Keratinocyte (primary cell): ENCODE measurements at regions not wholly inside any gene's neighbourhood (a gene's known extent, or its start where the extent isn't known, plus 50 kb on each side); places are given as distances from the start of the nearest gene placed in this dataset.

Source experiments
- DNase-seq: peaks from one replicate; pipeline ENCODE4 v3.0.0-alpha.2; 2011; ENCODE audit warnings: low read depth, missing footprints, low spot score
- FAIRE-seq: peaks from 2 replicates; lab custom pipeline; 2011; peaks lifted over from hg19 to GRCh38; lab: Jason Lieb, UNC
- H2AFZ ChIP-seq: 2 replicates; pipeline ENCODE4 v1.6.0; 2012; ENCODE audit warnings: low read length, control low read depth, inconsistent platforms; ENCODE audit not compliant: control insufficient read depth
- H3K27ac ChIP-seq: 2 replicates; pipeline ENCODE4 v1.5.1; 2011; ENCODE audit warnings: low read length; ENCODE audit not compliant: control insufficient read depth, insufficient read depth
- H3K27me3 ChIP-seq: 3 replicates; pipeline ENCODE4 v1.6.0; 2011; ENCODE audit warnings: low read length; ENCODE audit not compliant: control insufficient read depth, insufficient read depth; ENCODE audit errors: extremely low read depth
- H3K36me3 ChIP-seq, 2 experiments: 2 replicates in 1 of 2; 3 replicates in 1 of 2; pipeline ENCODE4 v1.5.1; 2011; ENCODE audit warnings: low read length in 2 of 2, mild to moderate bottlenecking in 1 of 2; ENCODE audit not compliant: control insufficient read depth in 2 of 2, insufficient read depth in 2 of 2; ENCODE audit errors: extremely low read depth in 1 of 2
- H3K4me1 ChIP-seq: 3 replicates; pipeline ENCODE4 v1.5.1; 2011; ENCODE audit warnings: low read length; ENCODE audit not compliant: control insufficient read depth, insufficient read depth; ENCODE audit errors: extremely low read depth
- H3K4me2 ChIP-seq: 3 replicates; pipeline ENCODE4 v1.6.0; 2011; ENCODE audit warnings: low read depth, low read length; ENCODE audit not compliant: control insufficient read depth, insufficient read depth; ENCODE audit errors: extremely low read depth
- H3K4me3 ChIP-seq, 3 experiments: fragments of 200-600 bp in 1 of 3; sonication (generic) in 1 of 3; 2 replicates in 2 of 3; 3 replicates in 1 of 3; pipeline ENCODE4 v1.5.1; 2011 to 2016; ENCODE audit warnings: low read length in 3 of 3, mild to moderate bottlenecking in 3 of 3, control low read depth in 2 of 3, inconsistent platforms in 1 of 3, low read depth in 1 of 3, mixed read lengths in 1 of 3, mixed run types in 1 of 3, moderate library complexity in 1 of 3; ENCODE audit not compliant: control insufficient read depth in 2 of 3, insufficient read depth in 2 of 3; ENCODE audit errors: extremely low read depth in 1 of 3
- H3K79me2 ChIP-seq: 2 replicates; pipeline ENCODE4 v1.6.0; 2012; ENCODE audit warnings: low read length; ENCODE audit not compliant: control insufficient read depth, insufficient read depth
- H3K9ac ChIP-seq: 3 replicates; pipeline ENCODE4 v1.6.0; 2011; ENCODE audit warnings: low read length; ENCODE audit not compliant: control insufficient read depth, insufficient read depth; ENCODE audit errors: extremely low read depth
- H3K9me1 ChIP-seq: 3 replicates; pipeline ENCODE4 v1.6.0; 2011; ENCODE audit warnings: low read length; ENCODE audit not compliant: control insufficient read depth, insufficient read depth; ENCODE audit errors: extremely low read depth
- H3K9me3 ChIP-seq: 2 replicates; pipeline ENCODE4 v1.5.1; 2012; ENCODE audit warnings: low read depth, low read length; ENCODE audit not compliant: control insufficient read depth
- H4K20me1 ChIP-seq: 3 replicates; pipeline ENCODE4 v1.6.0; 2011; ENCODE audit warnings: low read length; ENCODE audit not compliant: control insufficient read depth, insufficient read depth; ENCODE audit errors: extremely low read depth
- EZH2 ChIP-seq: IDR thresholded peaks from one replicate; pipeline ENCODE4 v1.6.1; 2012; ENCODE audit warnings: inconsistent platforms, mild to moderate bottlenecking, low read length, moderate library complexity
- dilution Hi-C: fragments of 300-500 bp; cut with MboI; formaldehyde crosslinking; loops from one replicate; pipeline ENCODE4 v1.7.0; 2020; ENCODE audit warnings: low sequenced_read_pairs; ENCODE audit not compliant: extremely low pct_ligation_motif_present
- TF ChIP-seq, protein P1 (sequence below), 3 experiments: IDR thresholded peaks in 1 of 3; conservative IDR thresholded peaks in 1 of 3; optimal IDR thresholded peaks in 1 of 3; 2 replicates in 2 of 3; 3 replicates in 1 of 3; pipeline versions ENCODE3 to v1.5.1; 2011; ENCODE audit warnings: low read length in 3 of 3, mild to moderate bottlenecking in 3 of 3, moderate library complexity in 2 of 3, control low read depth in 1 of 3, inconsistent platforms in 1 of 3; ENCODE audit not compliant: insufficient read depth in 2 of 3; ENCODE audit errors: extremely low read depth in 1 of 3

DNA sequence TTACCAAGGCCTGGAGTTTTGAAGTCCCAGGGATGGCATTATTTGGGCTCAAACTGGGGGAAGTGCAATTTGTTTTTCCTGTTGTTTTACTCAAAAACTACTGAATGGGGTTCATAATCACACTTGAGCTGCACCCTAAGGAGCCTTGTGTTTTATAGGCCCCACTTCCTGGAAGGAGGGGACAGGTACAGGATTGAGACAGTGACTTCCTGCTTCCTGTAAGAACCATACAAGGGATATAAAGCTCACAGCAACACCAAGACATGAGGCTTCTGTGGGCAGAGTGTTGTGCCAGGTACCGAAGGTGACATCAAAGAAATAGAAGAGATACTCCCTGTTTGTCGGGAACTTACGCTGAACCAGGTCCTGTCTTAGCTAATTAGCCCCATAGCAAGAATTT is 70.4 kb upstream of the SKOR2 start:
- no peaks in the 10 kb centered on the region for H3K27me3 ChIP-seq
- dilution Hi-C loops: no loop called here
- no peak for DNase-seq

DNA sequence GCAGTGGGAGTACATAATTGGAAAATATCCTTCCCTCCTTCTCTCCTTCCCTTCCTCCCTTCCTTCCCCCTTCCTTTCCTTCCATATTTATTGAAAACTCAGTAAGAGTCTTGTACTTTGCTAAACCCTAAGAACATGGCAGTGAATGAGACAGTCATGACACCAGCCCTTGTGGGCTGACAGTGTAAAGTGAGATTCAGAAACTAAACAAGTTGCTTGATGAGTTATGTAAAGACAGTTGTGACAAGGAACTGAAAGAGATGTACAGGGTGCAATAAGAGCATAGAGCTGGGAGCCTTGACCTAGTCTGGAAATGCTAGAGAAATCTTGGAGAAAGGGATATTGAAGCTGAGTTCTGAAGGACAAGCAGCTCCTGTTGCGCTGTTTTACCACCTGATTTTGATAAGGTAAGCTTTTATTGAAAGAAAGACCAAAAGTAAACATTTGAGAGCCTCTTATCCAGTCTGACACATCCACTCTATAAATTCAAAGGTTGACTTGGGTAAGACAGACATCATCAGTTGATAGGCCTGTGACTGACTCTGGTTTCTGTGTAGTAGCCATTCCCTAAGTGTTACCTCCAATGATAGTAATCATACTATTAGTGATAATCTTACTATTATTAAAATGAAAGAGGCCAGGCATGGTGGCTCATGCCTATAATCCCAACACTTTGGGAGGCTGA is 66.5 kb upstream of the SKOR2 start:
- H3K27me3 ChIP-seq: no peaks in the 10 kb centered on the region
- H3K4me2 ChIP-seq: no peak overlapping the region
- H4K20me1 ChIP-seq: no peaks in the 10 kb centered on the region
- H3K9me3 ChIP-seq: no peaks in the 10 kb centered on the region
- no peaks in the 10 kb centered on the region for H3K4me1 ChIP-seq
- no peak overlapping the region for H3K4me3 ChIP-seq
- no peak overlapping the region for H3K27ac ChIP-seq
- TF ChIP-seq, protein P1, sequence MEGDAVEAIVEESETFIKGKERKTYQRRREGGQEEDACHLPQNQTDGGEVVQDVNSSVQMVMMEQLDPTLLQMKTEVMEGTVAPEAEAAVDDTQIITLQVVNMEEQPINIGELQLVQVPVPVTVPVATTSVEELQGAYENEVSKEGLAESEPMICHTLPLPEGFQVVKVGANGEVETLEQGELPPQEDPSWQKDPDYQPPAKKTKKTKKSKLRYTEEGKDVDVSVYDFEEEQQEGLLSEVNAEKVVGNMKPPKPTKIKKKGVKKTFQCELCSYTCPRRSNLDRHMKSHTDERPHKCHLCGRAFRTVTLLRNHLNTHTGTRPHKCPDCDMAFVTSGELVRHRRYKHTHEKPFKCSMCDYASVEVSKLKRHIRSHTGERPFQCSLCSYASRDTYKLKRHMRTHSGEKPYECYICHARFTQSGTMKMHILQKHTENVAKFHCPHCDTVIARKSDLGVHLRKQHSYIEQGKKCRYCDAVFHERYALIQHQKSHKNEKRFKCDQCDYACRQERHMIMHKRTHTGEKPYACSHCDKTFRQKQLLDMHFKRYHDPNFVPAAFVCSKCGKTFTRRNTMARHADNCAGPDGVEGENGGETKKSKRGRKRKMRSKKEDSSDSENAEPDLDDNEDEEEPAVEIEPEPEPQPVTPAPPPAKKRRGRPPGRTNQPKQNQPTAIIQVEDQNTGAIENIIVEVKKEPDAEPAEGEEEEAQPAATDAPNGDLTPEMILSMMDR (optimal IDR thresholded peaks at IDR 0.05 in 1 of 3, IDR thresholded peaks at IDR 0.05 in 1 of 3, conservative IDR thresholded peaks at IDR 0.05 in 1 of 3; ENCODE audit: extremely low read depth in 1 of 3, insufficient read depth in 2 of 3, low read length in 3 of 3): no peak
- TF ChIP-seq EZH2: no peak
- no peak overlapping the region for H2AFZ ChIP-seq
- dilution Hi-C loops: no loop called here
- no peaks in the 10 kb centered on the region for H3K36me3 ChIP-seq
- no peaks in the 10 kb centered on the region for H3K79me2 ChIP-seq
- FAIRE-seq (no peak), DNase-seq (no peak)
- no peaks in the 10 kb centered on the region for H3K9me1 ChIP-seq
- no peak overlapping the region for H3K9ac ChIP-seq

More for the DNA sequence above, 70.4 kb upstream of the SKOR2 start:
- FAIRE-seq: no peak
- no peaks in the 10 kb centered on the region for H3K9me3 ChIP-seq
- TF ChIP-seq, protein P1 (optimal IDR thresholded peaks at IDR 0.05 in 1 of 3, IDR thresholded peaks at IDR 0.05 in 1 of 3, conservative IDR thresholded peaks at IDR 0.05 in 1 of 3; ENCODE audit: extremely low read depth in 1 of 3, insufficient read depth in 2 of 3, low read length in 3 of 3): no peak
- no peak for TF ChIP-seq EZH2
- no peaks in the 10 kb centered on the region for H4K20me1 ChIP-seq
- no peak overlapping the region for H2AFZ ChIP-seq
- H3K79me2 ChIP-seq: no peaks in the 10 kb centered on the region
- H3K4me2 ChIP-seq: no peak overlapping the region
- H3K9ac ChIP-seq: no peak overlapping the region
- no peaks in the 10 kb centered on the region for H3K4me1 ChIP-seq
- H3K36me3 ChIP-seq: no peaks in the 10 kb centered on the region
- no peak overlapping the region for H3K4me3 ChIP-seq
- no peaks in the 10 kb centered on the region for H3K9me1 ChIP-seq
- H3K27ac ChIP-seq: no peak overlapping the region
